Esophagus muscularis mucosa (tissue), 4 donors: ENCODE measurements at regions not wholly inside any gene's neighbourhood (a gene's known extent, or its start where the extent isn't known, plus 50 kb on each side); places are given as distances from the start of the nearest gene placed in this dataset.
A peak's percentile ranks its signal among the peaks of the same experiment; 100 is the strongest.

ENCODE experiments used
- DNase-seq: peaks from one replicate; pipeline ENCODE4 v3.0.0-alpha.2; 2017; ENCODE audit errors: extremely low spot score
- H3K27ac ChIP-seq, 4 donors: fragments of 200-600 bp; sonication (generic); replicated peaks in 1 of 4; 1 replicate in 3 of 4; 2 replicates in 1 of 4; pipeline ENCODE4 v1.5.1; 2016 to 2019; ENCODE audit warnings: mild to moderate bottlenecking in 1 of 4
- H3K27me3 ChIP-seq, 4 donors: fragments of 200-600 bp; sonication (generic); one replicate each; pipeline versions ENCODE4 v1.5.1 to v1.6.0; 2016 to 2019
- H3K36me3 ChIP-seq, 4 donors: fragments of 200-600 bp; sonication (generic); one replicate each; pipeline ENCODE4 v1.5.1; 2016 to 2019
- H3K4me1 ChIP-seq, 4 donors: fragments of 200-600 bp; sonication (generic); one replicate each; pipeline ENCODE4 v1.5.1; 2016 to 2019
- H3K4me3 ChIP-seq, 4 donors: fragments of 200-600 bp; sonication (generic); 1 replicate in 2 of 4; 2 replicates in 2 of 4; pipeline ENCODE4 v1.5.1; 2016 to 2019; ENCODE audit warnings: mild to moderate bottlenecking in 4 of 4, moderate library complexity in 1 of 4
- H3K9me3 ChIP-seq, 4 donors: fragments of 200-600 bp; sonication (generic); 1 replicate in 3 of 4; 2 replicates in 1 of 4; pipeline ENCODE4 v1.5.1; 2016 to 2019
- EP300 ChIP-seq: sonication (generic); formaldehyde crosslinking; IDR thresholded peaks from one replicate; pipeline ENCODE4 v1.6.1; 2017; ENCODE audit warnings: antibody characterized with exemption
- POLR2A ChIP-seq: fragments of 450-650 bp; IDR thresholded peaks from one replicate; pipeline ENCODE4 v1.6.1; 2017; ENCODE audit warnings: antibody characterized with exemption, moderate library complexity, mild to moderate bottlenecking, low read depth
- POLR2AphosphoS5 ChIP-seq, 2 donors: sonication (generic); formaldehyde crosslinking; IDR thresholded peaks; one replicate each; pipeline ENCODE4 v1.6.1; 2017; ENCODE audit warnings: antibody characterized with exemption in 2 of 2
- WGBS: methylation state at CpG from one replicate; pipeline ENCODE4 v1.1.5; 2018; 5-methylcytosine and 5-hydroxymethylcytosine counted together
- intact Hi-C: fragments of 100-400 bp; cut with DNase I; formaldehyde crosslinking; loops from one replicate; pipeline ENCODE4 v1.15.1; 2023
- TF ChIP-seq, protein P1 (sequence below), 3 experiments: fragments of 200-600 bp in 2 of 3; fragments of 450-650 bp in 1 of 3; sonication (generic) in 2 of 3; IDR thresholded peaks; one replicate each; pipeline ENCODE4 v1.5.1; 2017 to 2019; ENCODE audit warnings: antibody characterized with exemption in 3 of 3, mild to moderate bottlenecking in 2 of 3, moderate library complexity in 1 of 3

DNA sequence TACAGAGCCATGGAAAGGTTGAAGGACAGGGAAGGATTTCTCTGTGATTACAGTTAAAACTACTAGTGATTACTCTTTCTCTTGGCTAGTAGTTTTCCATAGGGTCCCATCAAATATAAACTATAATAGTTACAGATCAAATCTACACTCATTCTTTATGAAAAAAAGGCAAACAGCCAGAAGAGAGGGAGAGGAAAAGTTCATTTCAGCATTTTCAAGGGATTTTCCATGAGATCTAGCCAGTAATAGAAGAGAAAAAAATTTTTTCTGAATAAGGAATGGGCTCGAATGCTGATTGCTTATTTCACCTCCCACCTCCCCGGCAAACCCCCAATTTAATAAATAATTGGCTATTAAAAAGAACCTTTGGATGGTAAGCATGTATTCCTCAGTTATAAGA, 74.8 kb upstream of the BLID start:
- Histone ChIP-seq H3K4me1 (peaks cover 6 to 67% (median 61%) of the 10 kb centered on the region in 4 donors), H3K27me3 (no peaks in the 10 kb centered on the region), H3K4me3 (no peak overlapping the region), H3K9me3 (peaks cover 0 to 8% (median 7%) of the 10 kb centered on the region in 4 donors), H3K27ac (peak overlapping the region; percentile 76 to 85 (median 82)), H3K36me3 (no peaks in the 10 kb centered on the region)
- TF ChIP-seq, protein P1, sequence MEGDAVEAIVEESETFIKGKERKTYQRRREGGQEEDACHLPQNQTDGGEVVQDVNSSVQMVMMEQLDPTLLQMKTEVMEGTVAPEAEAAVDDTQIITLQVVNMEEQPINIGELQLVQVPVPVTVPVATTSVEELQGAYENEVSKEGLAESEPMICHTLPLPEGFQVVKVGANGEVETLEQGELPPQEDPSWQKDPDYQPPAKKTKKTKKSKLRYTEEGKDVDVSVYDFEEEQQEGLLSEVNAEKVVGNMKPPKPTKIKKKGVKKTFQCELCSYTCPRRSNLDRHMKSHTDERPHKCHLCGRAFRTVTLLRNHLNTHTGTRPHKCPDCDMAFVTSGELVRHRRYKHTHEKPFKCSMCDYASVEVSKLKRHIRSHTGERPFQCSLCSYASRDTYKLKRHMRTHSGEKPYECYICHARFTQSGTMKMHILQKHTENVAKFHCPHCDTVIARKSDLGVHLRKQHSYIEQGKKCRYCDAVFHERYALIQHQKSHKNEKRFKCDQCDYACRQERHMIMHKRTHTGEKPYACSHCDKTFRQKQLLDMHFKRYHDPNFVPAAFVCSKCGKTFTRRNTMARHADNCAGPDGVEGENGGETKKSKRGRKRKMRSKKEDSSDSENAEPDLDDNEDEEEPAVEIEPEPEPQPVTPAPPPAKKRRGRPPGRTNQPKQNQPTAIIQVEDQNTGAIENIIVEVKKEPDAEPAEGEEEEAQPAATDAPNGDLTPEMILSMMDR (IDR thresholded peaks at IDR 0.05), result no peak
- no peak for TF ChIP-seq POLR2A
- TF ChIP-seq EP300, result no peak
- no peak for TF ChIP-seq POLR2AphosphoS5 (IDR thresholded peaks at IDR 0.05)
- 78% methylated on average over 2 of the region's 2 CpGs for WGBS
- DNase-seq, result peak; percentile 10
- intact Hi-C loops, result no loop called here

DNA sequence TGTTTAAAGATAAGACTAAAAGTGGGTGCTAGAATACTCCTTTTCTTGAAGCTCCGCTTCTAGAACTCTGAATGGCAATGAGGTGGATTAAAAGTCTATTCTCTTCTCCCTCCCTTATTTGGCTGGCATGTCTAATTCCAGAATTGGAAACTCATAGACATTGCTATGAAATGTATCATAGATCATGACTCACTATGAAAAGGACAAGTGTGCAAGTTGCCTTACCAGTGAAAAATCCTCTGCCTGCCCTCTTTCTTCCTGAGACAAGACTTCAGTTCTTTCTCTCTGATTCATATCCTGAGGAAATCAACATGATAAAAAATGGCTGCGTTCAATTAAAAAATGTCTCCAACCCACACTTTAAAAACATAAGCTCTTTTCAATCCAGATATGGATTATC, 73.2 kb upstream of the BLID start:
- Histone ChIP-seq H3K4me1 (peaks cover 6 to 61% (median 56%) of the 10 kb centered on the region in 4 donors), H3K9me3 (peaks cover 0 to 15% (median 8%) of the 10 kb centered on the region in 4 donors), H3K27ac (peak overlapping the region; percentile 76 to 85 (median 82)), H3K27me3 (no peaks in the 10 kb centered on the region), H3K36me3 (no peaks in the 10 kb centered on the region), H3K4me3 (peak overlapping the region in 1 of 4 donors; percentile 10)
- WGBS, result 20% methylated on average over 2 of the region's 2 CpGs
- TF ChIP-seq POLR2AphosphoS5 (IDR thresholded peaks at IDR 0.05) (peak in 1 of 2 donors; percentile 85), EP300 (no peak)
- intact Hi-C loops, result no loop called here
- DNase-seq, result no peak

DNA sequence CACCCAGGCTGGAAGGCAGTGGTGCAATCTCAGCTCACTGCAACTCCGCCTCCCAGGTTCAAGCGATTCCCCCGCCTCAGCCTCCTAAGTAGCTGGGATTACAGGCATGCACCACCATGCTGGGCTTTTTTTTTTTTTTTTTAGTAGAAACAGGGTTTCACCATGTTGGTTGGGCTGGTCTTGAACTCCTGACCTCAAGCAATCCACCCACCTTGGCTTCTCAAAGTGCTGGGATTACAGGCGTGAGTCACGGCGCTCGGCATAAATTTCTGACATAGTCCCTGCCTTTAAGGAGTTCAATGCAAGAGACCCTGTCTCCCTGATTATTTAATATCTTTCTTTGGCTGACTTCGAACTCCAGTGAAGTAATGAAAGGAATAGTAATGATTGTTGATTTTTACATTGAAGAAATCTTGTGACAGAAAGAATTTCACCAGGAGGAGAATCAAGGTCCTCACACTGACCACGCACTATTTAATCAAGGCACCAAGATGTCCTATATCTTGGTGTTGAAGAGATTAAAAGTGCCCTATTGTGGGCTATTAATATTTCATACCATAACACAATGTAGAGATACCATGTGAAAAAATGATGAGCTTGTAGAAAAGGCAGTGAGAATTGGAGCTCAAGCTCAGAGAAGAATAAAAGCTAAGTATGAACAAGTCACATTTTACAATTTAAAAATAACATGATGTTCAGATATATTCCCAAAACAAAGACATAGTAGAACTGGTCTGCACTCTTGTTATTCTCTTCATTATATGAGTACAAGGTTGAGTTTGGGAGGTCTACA, 71.6 kb upstream of the BLID start:
- Histone ChIP-seq H3K36me3 (no peaks in the 10 kb centered on the region), H3K27ac (peak overlapping the region; percentile 76 to 85 (median 82)), H3K9me3 (peaks cover 0 to 15% (median 8%) of the 10 kb centered on the region in 4 donors), H3K4me1 (peaks cover 6 to 46% (median 41%) of the 10 kb centered on the region in 4 donors), H3K4me3 (no peak overlapping the region), H3K27me3 (no peaks in the 10 kb centered on the region)
- intact Hi-C loops, result no loop called here
- TF ChIP-seq POLR2AphosphoS5 (IDR thresholded peaks at IDR 0.05) (no peak), EP300 (no peak), POLR2A (no peak)
- TF ChIP-seq, protein P1 (IDR thresholded peaks at IDR 0.05), result no peak
- DNase-seq, result no peak
- WGBS, result 99% methylated on average over 9 of the region's 9 CpGs

DNA sequence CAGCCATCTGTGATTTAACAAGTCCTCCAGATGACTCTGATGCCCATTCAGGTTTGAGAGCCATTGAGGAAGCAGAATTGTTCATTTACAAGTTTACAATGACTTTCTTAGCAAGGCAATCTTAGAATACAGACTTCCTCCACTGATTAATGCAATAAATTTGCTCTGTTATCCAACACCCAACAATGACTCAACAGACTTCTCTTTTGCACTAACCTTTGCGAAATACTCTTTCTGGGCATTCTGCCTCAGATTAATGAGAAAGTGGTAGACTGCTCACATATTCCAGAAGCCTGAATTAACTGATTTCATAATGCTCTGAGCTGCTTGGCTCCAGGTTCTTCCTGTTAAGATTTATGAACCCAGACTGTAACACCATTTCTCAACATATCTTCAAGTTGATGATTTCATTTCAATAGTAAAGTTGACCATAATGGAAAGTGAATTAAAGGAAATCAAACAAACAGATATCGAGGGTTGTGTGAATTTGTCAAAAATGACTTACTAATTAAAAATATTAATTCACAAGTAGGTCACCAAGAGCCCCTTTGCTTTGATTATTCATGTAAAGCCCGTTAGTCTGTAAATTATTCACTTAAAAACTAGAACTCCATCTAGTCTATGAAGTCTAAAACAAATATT, 70.5 kb upstream of the BLID start:
- no peaks in the 10 kb centered on the region for H3K36me3 ChIP-seq
- no peaks in the 10 kb centered on the region for H3K27me3 ChIP-seq
- intact Hi-C loops, result no loop called here
- no peak for DNase-seq
- no peak overlapping the region for H3K4me3 ChIP-seq
- peaks cover 6 to 43% (median 38%) of the 10 kb centered on the region in 4 donors for H3K4me1 ChIP-seq
- peaks cover 0 to 15% (median 8%) of the 10 kb centered on the region in 4 donors for H3K9me3 ChIP-seq
- peak overlapping the region; percentile 35 to 85 (median 44) for H3K27ac ChIP-seq
- TF ChIP-seq POLR2A (no peak), POLR2AphosphoS5 (IDR thresholded peaks at IDR 0.05) (peak; percentile 25 to 86)
- 46% methylated on average over 3 of the region's 3 CpGs for WGBS

DNA sequence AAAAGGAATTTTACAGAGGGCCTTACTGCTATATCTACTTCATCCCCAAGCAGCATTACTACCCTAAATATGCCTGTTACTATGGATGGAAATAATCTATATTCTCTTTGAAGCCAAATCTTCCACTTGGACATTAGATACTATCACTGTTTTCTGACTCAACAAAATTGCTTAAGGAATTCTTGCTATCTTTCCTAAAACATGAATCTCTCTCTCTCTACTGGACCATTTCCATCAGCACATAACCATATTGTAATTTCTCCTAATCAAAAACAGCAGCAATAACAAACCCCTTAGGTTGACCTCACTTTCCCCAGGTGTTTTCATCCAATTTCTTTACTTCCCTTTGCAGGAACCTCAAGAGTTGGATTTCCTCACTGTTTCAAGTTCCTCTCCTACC, 67.9 kb upstream of the BLID start:
- Histone ChIP-seq H3K27ac (no peak overlapping the region), H3K4me1 (peaks cover 3 to 50% (median 42%) of the 10 kb centered on the region in 4 donors), H3K9me3 (peaks cover 0 to 15% (median 8%) of the 10 kb centered on the region in 4 donors), H3K4me3 (no peak overlapping the region), H3K36me3 (no peaks in the 10 kb centered on the region), H3K27me3 (no peaks in the 10 kb centered on the region)
- intact Hi-C loops, result no loop called here
- no peak for DNase-seq
- TF ChIP-seq POLR2AphosphoS5 (IDR thresholded peaks at IDR 0.05) (no peak), POLR2A (no peak), EP300 (no peak)
- TF ChIP-seq, protein P1 (IDR thresholded peaks at IDR 0.05), result no peak
